ENCODE measurements at regions not wholly inside any gene's neighbourhood (a gene's known extent, or its start where the extent isn't known, plus 50 kb on each side); places are given as distances from the start of the nearest gene placed in this dataset.
A peak's percentile ranks its signal among the peaks of the same experiment; 100 is the strongest.

DNA sequence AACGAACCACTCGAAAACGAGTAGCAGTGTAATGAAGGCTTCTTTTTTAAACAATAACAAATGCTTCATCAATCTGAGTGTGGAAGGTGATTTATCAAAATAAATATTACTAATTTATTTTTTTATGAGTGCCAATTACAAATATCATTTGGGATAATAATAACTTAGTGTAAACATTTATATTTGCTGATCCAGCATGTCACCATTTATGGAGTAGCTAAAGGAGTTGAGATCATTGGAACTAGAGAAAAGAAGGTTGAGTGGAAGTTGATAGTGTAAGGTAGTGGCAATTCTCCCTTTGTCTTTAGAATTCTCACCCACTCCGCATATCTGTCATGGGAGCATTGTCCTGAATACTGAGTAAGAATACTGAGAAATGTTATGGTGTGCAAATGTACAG lies 67.1 kb upstream of the KIF26B start:
- no peak for DNase-seq (ENCODE audit: low spot score)
- peaks cover 4% of the 10 kb centered on the region; the same call in 1 of the 2 replicates for H3K9me3 Mint-ChIP-seq
- H3K36me3 Mint-ChIP-seq, result peaks cover 9% of the 10 kb centered on the region
- H3K4me3 Mint-ChIP-seq, result no peak overlapping the region
- no peaks in the 10 kb centered on the region for H3K27me3 Mint-ChIP-seq (ENCODE audit: low read depth)
- no peak for TF ChIP-seq OVOL2 (CRISPR knock-in tag; IDR thresholded peaks at IDR 0.05; ENCODE audit: borderline replicate concordance)
- TF ChIP-seq JAZF1 (CRISPR knock-in tag; IDR thresholded peaks at IDR 0.05), result no peak
- TF ChIP-seq GABPB1 (CRISPR knock-in tag; IDR thresholded peaks at IDR 0.05), result no peak
- TF ChIP-seq NR2C2 (CRISPR knock-in tag; IDR thresholded peaks at IDR 0.05), result no peak
- TF ChIP-seq SMAD4 (CRISPR knock-in tag; IDR thresholded peaks at IDR 0.05), result no peak
- TF ChIP-seq, protein P1, sequence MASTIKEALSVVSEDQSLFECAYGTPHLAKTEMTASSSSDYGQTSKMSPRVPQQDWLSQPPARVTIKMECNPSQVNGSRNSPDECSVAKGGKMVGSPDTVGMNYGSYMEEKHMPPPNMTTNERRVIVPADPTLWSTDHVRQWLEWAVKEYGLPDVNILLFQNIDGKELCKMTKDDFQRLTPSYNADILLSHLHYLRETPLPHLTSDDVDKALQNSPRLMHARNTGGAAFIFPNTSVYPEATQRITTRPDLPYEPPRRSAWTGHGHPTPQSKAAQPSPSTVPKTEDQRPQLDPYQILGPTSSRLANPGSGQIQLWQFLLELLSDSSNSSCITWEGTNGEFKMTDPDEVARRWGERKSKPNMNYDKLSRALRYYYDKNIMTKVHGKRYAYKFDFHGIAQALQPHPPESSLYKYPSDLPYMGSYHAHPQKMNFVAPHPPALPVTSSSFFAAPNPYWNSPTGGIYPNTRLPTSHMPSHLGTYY (CRISPR knock-in tag; IDR thresholded peaks at IDR 0.05), result no peak
- TF ChIP-seq NFATC4 (CRISPR knock-in tag; IDR thresholded peaks at IDR 0.05), result no peak
- TF ChIP-seq ETV6 (CRISPR knock-in tag; IDR thresholded peaks at IDR 0.05), result no peak
- TF ChIP-seq PRRX2 (CRISPR knock-in tag; IDR thresholded peaks at IDR 0.05), result no peak
- no peak for TF ChIP-seq HMGA2 (CRISPR knock-in tag; IDR thresholded peaks at IDR 0.05)
- TF ChIP-seq, protein P2, sequence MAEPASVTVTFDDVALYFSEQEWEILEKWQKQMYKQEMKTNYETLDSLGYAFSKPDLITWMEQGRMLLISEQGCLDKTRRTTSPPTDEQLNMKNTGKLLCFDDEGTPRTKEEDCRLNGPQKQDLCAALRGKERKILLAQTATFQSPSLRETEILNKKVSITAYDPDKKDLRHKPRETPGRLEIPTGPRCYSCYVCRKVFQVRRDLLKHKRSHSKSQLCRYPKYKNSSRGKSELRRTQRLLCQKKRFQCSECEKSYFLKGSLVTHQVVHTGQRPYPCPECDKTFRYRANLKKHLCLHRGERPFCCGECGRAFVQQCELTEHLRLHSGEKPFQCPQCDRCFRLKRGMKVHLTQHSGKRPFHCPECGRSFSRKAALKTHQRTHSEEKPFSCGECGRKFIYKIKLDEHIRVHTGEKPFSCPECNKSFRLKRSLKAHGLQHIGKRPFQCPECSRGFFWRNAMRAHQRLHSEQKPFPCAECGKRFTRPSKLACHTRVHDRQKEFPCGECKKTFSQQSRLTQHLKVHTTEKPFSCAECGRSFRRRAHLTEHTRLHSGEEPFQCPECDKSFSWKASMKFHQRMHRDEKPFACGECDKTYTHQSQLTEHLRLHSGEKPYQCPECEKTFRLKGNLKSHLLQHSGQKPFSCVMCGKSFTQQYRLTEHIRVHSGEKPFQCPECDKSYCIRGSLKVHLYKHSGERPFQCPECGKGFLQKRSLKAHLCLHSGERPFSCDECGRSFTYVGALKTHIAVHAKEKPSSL (CRISPR knock-in tag; conservative IDR thresholded peaks at IDR 0.05), result no peak
- TF ChIP-seq, protein P3, sequence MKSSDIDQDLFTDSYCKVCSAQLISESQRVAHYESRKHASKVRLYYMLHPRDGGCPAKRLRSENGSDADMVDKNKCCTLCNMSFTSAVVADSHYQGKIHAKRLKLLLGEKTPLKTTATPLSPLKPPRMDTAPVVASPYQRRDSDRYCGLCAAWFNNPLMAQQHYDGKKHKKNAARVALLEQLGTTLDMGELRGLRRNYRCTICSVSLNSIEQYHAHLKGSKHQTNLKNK (CRISPR knock-in tag; IDR thresholded peaks at IDR 0.05), result no peak
- ATAC-seq, result no peak
- ChIA-PET CTCF (no interaction called here), POLR2A (no interaction called here)
- H3K27ac Mint-ChIP-seq, result no peak overlapping the region
- 0 out of 2 replicates have a peak, but pooled peaks cover 2% of the 10 kb centered on the region for H3K4me1 Mint-ChIP-seq

DNA sequence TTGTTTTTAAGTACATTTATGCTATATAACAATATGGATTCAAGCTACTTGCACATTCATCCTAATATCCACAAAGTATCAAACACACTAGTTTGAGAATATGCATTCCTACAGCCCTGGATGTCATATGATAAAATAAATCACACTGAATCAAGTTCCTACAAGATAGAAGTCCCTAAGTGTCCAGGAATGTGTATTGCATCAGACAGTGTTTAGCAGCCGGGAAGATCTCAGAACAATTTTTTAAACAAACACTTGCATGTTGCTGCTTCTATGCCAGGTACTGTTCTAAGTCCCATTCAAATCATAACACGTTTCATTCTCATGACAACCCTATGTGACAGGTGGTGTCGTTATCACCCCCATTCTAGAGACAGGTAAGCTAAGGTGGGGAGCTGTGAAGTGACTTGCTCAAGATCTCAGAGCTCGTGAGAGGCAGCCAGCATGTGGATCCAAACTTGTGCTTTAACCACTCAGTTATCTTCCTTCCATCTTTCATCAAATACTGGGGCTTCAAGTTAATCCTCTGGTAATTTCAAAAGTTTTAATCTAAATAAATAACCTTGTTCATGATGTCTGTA lies 68.3 kb upstream of the KIF26B start:
- no peak for TF ChIP-seq ZNF423 (CRISPR knock-in tag; IDR thresholded peaks at IDR 0.05)
- TF ChIP-seq GABPB1 (CRISPR knock-in tag; IDR thresholded peaks at IDR 0.05), result peak; percentile 92
- Mint-ChIP-seq H3K27ac (no peak overlapping the region), H3K4me3 (no peak overlapping the region), H3K27me3 (ENCODE audit: low read depth) (no peaks in the 10 kb centered on the region), H3K9me3 (peaks cover 8% of the 10 kb centered on the region), H3K36me3 (peaks cover 17% of the 10 kb centered on the region), H3K4me1 (no peaks in the 10 kb centered on the region)
- CTCF ChIA-PET, result interaction anchor here (1.0 kb wide), 1 partner anchor 71 kb away, joined by 4 read pairs; no protein-coding TSS in a partner anchor
- DNase-seq (ENCODE audit: low spot score) (no peak), ATAC-seq (no peak)
- POLR2A ChIA-PET, result interaction anchor here (1.0 kb wide), 1 partner anchor 40 kb away, joined by 3 read pairs; no protein-coding TSS in a partner anchor

DNA sequence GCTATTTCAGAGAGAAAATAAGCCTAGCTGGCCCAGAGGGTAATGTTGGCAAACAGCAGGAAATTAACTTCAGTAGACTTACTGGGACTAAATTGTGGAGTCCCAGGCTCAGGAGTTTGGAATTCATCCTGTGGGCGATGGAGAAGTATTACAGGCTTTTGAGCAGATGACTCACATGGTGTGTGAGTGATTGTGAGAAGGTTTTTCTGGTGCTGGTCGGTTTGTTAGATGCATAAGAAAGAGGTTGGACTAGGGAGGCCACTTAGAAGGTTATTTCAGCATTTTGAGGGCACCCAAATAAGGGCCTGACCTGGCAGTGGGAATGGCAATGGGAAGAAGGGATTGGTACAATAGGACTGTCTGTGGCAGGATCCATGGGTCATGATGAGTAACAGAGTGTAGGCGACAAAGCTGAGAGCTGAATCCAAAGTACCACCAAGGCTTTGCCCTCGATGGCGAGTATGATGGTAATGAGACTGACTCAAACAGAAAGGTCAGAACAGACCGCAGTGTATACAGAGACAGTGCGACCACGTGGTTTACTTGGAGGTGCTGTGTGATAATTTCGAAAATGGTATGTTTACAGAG lies 69.2 kb upstream of the KIF26B start:
- POLR2A ChIA-PET, result interaction anchor here (1.0 kb wide), 1 partner anchor 41 kb away, joined by 3 read pairs; no protein-coding TSS in a partner anchor
- DNase-seq (ENCODE audit: low spot score) (no peak), ATAC-seq (no peak)
- Mint-ChIP-seq H3K27ac (no peak overlapping the region), H3K9me3 (peaks cover 8% of the 10 kb centered on the region), H3K27me3 (ENCODE audit: low read depth) (no peaks in the 10 kb centered on the region), H3K4me3 (no peak overlapping the region), H3K36me3 (peaks cover 17% of the 10 kb centered on the region), H3K4me1 (no peaks in the 10 kb centered on the region)
- CTCF ChIA-PET, result no interaction called here
- no peak for TF ChIP-seq SOX15 (CRISPR knock-in tag; IDR thresholded peaks at IDR 0.05)
- peak; percentile 46; the same call in 1 of the 2 replicates for TF ChIP-seq GABPB1 (CRISPR knock-in tag; IDR thresholded peaks at IDR 0.05)
- TF ChIP-seq, protein P2 (CRISPR knock-in tag; conservative IDR thresholded peaks at IDR 0.05), result no peak
- no peak for TF ChIP-seq EMX1 (CRISPR knock-in tag; IDR thresholded peaks at IDR 0.05)
